ENCODE measurements at regions not wholly inside any gene's neighbourhood (a gene's known extent, or its start where the extent isn't known, plus 50 kb on each side); places are given as distances from the start of the nearest gene placed in this dataset.
"Not testable (repeated sequence)": the region's sequence is repeated elsewhere in the genome, so short reads cannot be mapped to it uniquely, and the experiment has no call there.

DNA sequence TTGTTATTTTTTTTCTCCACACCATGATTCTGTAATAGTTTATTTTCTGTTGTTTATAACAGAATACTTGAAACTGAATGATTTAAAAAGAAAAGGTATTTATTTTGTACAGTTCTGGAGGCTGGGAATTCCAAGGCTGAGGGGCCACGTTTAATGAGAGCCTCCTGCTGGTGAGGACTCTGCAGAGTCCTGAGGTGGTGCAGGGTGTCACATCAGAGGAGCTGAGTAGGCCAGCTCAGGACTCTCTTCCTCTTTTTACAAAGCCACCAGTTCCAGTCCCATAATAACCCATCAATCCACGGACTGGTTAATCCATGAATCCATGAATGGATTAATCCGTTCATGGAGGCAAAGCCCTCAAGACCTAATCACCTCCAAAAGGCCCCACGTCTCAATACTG lies 71.6 kb downstream of the TFAP2A start:
- in situ Hi-C loops (cut with HindIII; ENCODE audit: low pct_unique_long_range_greater_than_20kb, low sequenced_read_pairs), result no loop called here
- DNase-seq (ENCODE audit: low read depth in 1 of 2, low spot score in 1 of 2), result peak in 1 of 2 experiments; percentile 20
- no peak for TF ChIP-seq JUND (IDR thresholded peaks at IDR 0.05; ENCODE audit: low read depth)

DNA sequence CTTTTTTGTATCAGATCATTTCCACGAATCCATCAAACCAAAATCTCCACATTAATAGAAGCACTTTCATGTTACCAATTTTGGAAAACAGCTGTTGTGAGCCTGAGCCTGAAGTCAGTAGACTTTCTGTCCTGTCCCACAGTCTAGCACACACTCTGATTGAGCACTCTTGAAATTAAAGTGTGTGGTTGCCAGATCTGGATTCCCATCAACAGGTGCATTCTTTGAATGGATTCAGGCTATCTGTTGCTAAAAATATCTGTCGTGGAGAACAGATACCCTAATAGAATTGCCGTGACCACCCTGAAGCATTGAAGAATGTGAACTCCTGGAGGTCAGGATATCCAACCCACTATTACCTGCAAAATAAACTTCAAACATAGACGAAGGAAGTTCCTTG lies 73.3 kb downstream of the TFAP2A start:
- DNase-seq (ENCODE audit: low read depth in 1 of 2, low spot score in 1 of 2), result peak in 1 of 2 experiments; percentile 42
- no peak for TF ChIP-seq JUND (IDR thresholded peaks at IDR 0.05; ENCODE audit: low read depth)
- in situ Hi-C loops (cut with HindIII; ENCODE audit: low pct_unique_long_range_greater_than_20kb, low sequenced_read_pairs), result no loop called here

DNA sequence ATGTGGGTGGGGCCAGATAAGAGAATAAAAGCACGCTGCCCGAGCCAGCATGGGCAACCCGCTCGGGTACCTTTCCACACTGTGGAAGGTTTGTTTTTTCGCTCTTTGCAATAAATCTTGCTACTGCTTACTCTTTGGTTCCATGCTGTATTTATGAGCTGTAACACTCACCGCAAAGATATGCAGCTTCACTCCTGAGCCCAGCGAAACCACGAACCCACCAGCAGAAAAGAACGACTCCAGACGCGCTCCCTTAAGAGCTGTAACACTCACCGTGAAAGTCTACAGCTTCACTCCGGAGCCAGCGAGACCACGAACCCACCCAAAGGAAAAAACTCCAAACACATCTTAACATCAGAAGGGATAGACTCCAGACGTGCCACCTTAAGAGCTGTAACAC lies 76.7 kb downstream of the TFAP2A start:
- in situ Hi-C loops (cut with HindIII; ENCODE audit: low pct_unique_long_range_greater_than_20kb, low sequenced_read_pairs), result no loop called here
- TF ChIP-seq JUND (IDR thresholded peaks at IDR 0.05; ENCODE audit: low read depth), result no peak
- no peak for DNase-seq (ENCODE audit: low read depth in 1 of 2, low spot score in 1 of 2)

DNA sequence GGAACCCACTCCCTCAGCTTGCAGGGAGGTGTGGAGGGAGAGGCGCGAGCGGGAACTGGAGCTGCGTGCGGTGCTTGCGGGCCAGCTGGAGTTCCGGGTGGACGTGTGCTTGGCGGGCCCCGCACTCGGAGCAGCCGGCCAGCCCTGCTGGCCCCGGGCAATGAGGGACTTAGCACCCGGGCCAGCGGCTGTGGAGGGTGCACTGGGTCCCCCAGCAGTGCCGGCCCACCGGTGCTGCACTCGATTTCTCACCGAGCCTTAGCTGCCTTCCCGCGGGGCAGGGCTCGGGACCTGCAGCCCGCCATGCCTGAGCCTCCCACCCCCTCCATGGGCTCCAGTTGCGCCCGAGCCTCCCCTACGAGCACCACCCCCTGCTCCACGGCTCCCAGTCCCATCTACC lies 77.5 kb downstream of the TFAP2A start:
- DNase-seq (ENCODE audit: low read depth in 1 of 2, low spot score in 1 of 2); in situ Hi-C loops (cut with HindIII; ENCODE audit: low pct_unique_long_range_greater_than_20kb, low sequenced_read_pairs): not testable (repeated sequence)

DNA sequence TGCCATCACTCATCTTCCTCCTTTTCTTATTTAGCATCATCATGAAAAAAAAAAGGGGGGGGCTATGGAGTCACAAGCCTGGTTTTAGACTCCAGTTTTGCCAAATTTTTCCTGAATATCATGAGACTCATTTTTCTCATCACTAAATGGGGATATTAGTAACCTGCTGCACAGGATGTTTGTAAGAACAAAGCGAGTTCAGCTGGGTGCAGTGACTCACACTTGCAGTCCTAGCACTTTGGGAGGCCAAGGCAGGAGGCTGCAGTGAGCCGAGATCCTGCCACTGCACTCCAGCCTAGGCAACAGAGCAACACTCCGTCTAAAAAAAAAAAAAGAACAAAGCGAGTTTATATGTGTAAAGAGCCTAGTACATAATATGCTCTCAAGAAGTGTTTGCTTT lies 82.8 kb downstream of the TFAP2A start:
- in situ Hi-C loops (cut with HindIII; ENCODE audit: low pct_unique_long_range_greater_than_20kb, low sequenced_read_pairs), result no loop called here

GRCh38 chr6:10331334-10331968 lies 83.4 kb downstream of the TFAP2A start:
- TF ChIP-seq JUND (IDR thresholded peaks at IDR 0.05; ENCODE audit: low read depth), result no peak
- no peak for DNase-seq (ENCODE audit: low read depth in 1 of 2, low spot score in 1 of 2)
- in situ Hi-C loops (cut with HindIII; ENCODE audit: low pct_unique_long_range_greater_than_20kb, low sequenced_read_pairs), result no loop called here

More for the DNA sequence above, 82.8 kb downstream of the TFAP2A start:
- TF ChIP-seq JUND (IDR thresholded peaks at IDR 0.05; ENCODE audit: low read depth), result no peak
- DNase-seq (ENCODE audit: low read depth in 1 of 2, low spot score in 1 of 2), result no peak

DNA sequence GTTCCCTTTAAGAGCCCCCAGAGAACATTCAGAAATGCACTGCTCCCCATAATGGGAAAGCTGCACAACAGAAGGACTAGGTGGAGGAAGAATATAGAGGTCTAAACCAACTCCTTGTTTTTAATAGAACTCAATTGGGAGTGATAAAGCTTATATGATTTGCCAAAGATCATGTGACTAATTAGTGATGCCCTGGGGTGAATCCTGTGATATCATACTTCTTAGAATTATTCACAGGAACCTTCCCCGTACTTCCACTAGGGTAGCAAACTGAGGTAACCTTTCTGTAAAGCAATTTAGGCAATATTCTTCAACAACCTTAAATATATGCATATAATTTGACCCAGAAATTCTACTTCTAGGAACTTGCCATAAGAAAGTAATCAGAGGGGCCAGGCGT lies 84.4 kb downstream of the TFAP2A start:
- TF ChIP-seq JUND (IDR thresholded peaks at IDR 0.05; ENCODE audit: low read depth), result no peak
- DNase-seq (ENCODE audit: low read depth in 1 of 2, low spot score in 1 of 2), result no peak
- in situ Hi-C loops (cut with HindIII; ENCODE audit: low pct_unique_long_range_greater_than_20kb, low sequenced_read_pairs), result no loop called here

- DNase-seq (ENCODE audit: low read depth in 1 of 2, low spot score in 1 of 2), result no peak
- no peak for TF ChIP-seq JUND (IDR thresholded peaks at IDR 0.05; ENCODE audit: low read depth)
Observed at GRCh38 chr6:10323018-10323417, 91.9 kb downstream of the TFAP2A start.

GRCh38 chr6:10320291-10320690 lies 94.6 kb downstream of the TFAP2A start:
- in situ Hi-C loops (cut with HindIII; ENCODE audit: low pct_unique_long_range_greater_than_20kb, low sequenced_read_pairs), result no loop called here
- no peak for DNase-seq (ENCODE audit: low read depth in 1 of 2, low spot score in 1 of 2)
- TF ChIP-seq JUND (IDR thresholded peaks at IDR 0.05; ENCODE audit: low read depth), result no peak

More at GRCh38 chr6:10323018-10323417, 91.9 kb downstream of the TFAP2A start:
- in situ Hi-C loops (cut with HindIII; ENCODE audit: low pct_unique_long_range_greater_than_20kb, low sequenced_read_pairs), result no loop called here

DNA sequence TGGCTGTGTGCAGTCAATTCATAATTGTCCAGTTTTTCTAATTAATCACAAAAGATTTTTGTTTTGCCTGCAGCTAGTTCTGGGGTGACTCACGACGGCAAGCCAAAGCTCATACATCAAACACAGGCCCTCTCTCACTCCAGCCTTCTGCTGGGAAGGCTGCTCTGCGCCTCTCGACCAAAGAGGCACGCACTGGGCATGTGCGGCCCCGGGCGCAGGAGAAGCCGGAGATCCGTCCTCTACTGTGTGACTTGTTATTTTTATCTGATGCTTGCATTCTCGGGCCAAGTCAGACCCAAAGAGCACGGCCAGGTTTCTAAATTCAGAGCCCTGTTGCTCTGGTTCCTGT lies 98.5 kb downstream of the TFAP2A start:
- in situ Hi-C loops (cut with HindIII; ENCODE audit: low pct_unique_long_range_greater_than_20kb, low sequenced_read_pairs), result no loop called here
- TF ChIP-seq JUND (IDR thresholded peaks at IDR 0.05; ENCODE audit: low read depth), result peak; percentile 78
- peak; percentile 64 to 97 for DNase-seq (ENCODE audit: low read depth in 1 of 2, low spot score in 1 of 2)

GRCh38 chr6:10315658-10316372 lies 99.1 kb downstream of the TFAP2A start:
- DNase-seq (ENCODE audit: low read depth in 1 of 2, low spot score in 1 of 2), result peak in 1 of 2 experiments; percentile 45
- in situ Hi-C loops (cut with HindIII; ENCODE audit: low pct_unique_long_range_greater_than_20kb, low sequenced_read_pairs), result no loop called here

GRCh38 chr6:10315034-10315433 lies 99.8 kb downstream of the TFAP2A start:
- in situ Hi-C loops (cut with HindIII; ENCODE audit: low pct_unique_long_range_greater_than_20kb, low sequenced_read_pairs), result no loop called here
- peak; percentile 66 for TF ChIP-seq JUND (IDR thresholded peaks at IDR 0.05; ENCODE audit: low read depth)
- DNase-seq (ENCODE audit: low read depth in 1 of 2, low spot score in 1 of 2), result peak in 1 of 2 experiments; percentile 87

More at GRCh38 chr6:10315658-10316372, 99.1 kb downstream of the TFAP2A start:
- no peak for TF ChIP-seq JUND (IDR thresholded peaks at IDR 0.05; ENCODE audit: low read depth)

- in situ Hi-C loops (cut with HindIII; ENCODE audit: low pct_unique_long_range_greater_than_20kb, low sequenced_read_pairs), result no loop called here
- TF ChIP-seq JUND (IDR thresholded peaks at IDR 0.05; ENCODE audit: low read depth), result no peak
- peak in 1 of 2 experiments; percentile 91 for DNase-seq (ENCODE audit: low read depth in 1 of 2, low spot score in 1 of 2)
Observed at GRCh38 chr6:10314163-10314955, 100.5 kb downstream of the TFAP2A start.

Data from T47D (cell line).